LNCaP clone FGC (cell line): ENCODE measurements at regions not wholly inside any gene's neighbourhood (a gene's known extent, or its start where the extent isn't known, plus 50 kb on each side); places are given as distances from the start of the nearest gene placed in this dataset.

Experiments used
- DNase-seq: peaks from one replicate; pipeline ENCODE4 v3.0.0-alpha.2; 2011; ENCODE audit warnings: low read depth
- H3K4me3 ChIP-seq: 2 replicates; pipeline ENCODE4 v1.5.1; 2011; ENCODE audit warnings: mild to moderate bottlenecking, low read depth, low read length, control low read depth
- TF ChIP-seq, protein P1 (sequence below): IDR thresholded peaks from 2 replicates; pipeline ENCODE4 v1.5.1; 2012; ENCODE audit warnings: mild to moderate bottlenecking; ENCODE audit not compliant: control insufficient read depth, insufficient read depth; ENCODE audit errors: extremely low read depth

DNA sequence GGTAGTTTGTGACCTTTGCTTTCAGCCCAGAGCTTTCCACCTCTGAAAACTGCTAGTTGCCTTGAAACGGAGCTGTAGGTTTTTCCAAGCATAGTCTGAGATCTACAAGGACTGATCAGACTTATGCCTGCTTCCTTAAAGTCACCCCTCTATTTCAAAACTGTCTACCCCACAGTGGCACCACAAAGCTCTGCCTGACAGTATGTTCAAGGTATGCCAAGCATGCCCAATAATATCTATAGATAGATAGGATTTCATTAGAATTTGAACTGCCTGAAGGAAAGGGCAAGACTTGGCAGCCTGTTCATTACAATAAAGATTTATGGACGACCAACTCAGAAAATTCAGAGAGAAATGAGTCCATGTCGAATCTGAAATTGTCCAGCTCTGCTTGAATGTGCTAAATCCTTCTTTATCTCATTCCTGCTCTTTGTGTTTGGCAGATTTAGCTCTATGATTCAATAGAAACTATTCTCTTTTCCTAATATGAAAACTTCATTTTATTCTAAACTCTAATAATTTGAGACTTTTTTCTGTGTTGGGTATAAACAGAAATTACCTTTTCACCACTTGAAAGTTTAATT lies 227.6 kb upstream of the TBC1D5 start:
- no peak for DNase-seq
- TF ChIP-seq, protein P1, sequence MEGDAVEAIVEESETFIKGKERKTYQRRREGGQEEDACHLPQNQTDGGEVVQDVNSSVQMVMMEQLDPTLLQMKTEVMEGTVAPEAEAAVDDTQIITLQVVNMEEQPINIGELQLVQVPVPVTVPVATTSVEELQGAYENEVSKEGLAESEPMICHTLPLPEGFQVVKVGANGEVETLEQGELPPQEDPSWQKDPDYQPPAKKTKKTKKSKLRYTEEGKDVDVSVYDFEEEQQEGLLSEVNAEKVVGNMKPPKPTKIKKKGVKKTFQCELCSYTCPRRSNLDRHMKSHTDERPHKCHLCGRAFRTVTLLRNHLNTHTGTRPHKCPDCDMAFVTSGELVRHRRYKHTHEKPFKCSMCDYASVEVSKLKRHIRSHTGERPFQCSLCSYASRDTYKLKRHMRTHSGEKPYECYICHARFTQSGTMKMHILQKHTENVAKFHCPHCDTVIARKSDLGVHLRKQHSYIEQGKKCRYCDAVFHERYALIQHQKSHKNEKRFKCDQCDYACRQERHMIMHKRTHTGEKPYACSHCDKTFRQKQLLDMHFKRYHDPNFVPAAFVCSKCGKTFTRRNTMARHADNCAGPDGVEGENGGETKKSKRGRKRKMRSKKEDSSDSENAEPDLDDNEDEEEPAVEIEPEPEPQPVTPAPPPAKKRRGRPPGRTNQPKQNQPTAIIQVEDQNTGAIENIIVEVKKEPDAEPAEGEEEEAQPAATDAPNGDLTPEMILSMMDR = no peak
- H3K4me3 ChIP-seq = no peak overlapping the region

DNA sequence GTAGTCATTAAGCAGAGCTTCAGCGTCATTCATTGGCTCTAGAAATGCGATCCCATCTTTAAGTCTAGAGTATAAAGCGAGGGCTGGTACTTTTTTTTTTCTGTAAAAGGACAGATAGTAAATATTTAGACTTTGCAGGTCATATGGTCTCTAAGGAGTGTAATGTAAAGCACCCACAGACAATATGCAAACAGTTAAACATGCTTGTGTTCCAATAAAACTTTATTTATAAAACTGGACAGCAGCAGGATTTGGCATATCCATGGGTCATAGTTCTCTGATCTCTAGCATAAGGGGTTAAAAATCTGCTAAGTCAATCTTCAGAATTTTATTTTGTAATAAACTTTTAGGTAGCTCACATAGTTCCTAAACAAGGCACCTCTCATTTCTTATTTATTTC lies 226.8 kb upstream of the TBC1D5 start:
- TF ChIP-seq, protein P1 = no peak
- H3K4me3 ChIP-seq = no peak overlapping the region
- DNase-seq = no peak

DNA sequence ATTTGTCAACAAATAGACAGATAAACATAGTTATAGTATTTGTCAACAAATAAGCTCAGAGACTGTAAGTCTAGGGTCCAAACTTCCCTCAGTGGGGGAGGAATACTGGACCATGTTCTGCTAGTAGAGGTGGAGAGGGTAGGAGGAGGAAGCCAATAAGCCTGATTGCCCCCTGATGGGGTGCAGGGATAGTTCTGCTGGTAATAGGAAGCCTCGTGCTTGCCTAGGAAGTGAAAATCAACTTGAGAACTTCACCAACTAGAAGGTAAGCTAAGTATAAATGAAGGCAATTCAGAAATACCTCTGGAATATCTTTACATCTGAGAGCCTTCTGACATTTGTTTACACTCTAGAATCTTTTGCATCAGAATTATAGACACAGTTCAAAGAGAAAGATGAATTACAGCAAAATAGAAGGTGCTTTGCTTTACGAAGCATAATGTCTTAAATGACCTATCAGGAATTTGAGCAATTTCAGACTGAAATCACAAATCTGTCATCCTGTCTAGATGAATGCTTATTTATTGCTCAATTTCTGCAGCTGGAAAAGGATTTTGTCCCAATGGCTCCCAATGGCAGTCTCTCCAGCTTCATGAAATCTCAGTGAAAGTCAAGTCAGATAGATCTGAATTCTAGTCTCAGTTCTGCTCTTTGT lies 225.6 kb upstream of the TBC1D5 start:
- no peak overlapping the region for H3K4me3 ChIP-seq
- TF ChIP-seq, protein P1 = no peak
- no peak for DNase-seq

DNA sequence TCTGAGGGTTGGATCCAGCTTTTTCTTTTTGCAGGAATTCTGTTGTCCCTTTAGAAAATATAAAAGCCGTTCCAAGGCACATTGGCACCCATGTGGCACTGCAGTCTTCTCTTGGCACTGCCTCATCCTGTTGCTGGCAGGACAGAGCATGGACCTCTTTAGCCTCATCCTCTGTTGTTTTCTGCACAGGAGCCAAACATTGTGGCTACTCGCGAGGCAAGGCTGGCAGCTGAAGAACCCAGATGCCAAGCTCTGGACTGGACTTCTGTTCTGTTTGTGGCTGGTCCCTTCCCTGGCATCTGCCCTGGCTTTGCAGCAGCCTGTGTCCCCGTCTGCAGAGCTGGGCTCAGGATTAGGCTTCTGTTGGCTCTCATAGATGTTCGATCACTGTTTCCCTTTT lies 224.7 kb upstream of the TBC1D5 start:
- no peak overlapping the region for H3K4me3 ChIP-seq
- TF ChIP-seq, protein P1 = no peak

DNA sequence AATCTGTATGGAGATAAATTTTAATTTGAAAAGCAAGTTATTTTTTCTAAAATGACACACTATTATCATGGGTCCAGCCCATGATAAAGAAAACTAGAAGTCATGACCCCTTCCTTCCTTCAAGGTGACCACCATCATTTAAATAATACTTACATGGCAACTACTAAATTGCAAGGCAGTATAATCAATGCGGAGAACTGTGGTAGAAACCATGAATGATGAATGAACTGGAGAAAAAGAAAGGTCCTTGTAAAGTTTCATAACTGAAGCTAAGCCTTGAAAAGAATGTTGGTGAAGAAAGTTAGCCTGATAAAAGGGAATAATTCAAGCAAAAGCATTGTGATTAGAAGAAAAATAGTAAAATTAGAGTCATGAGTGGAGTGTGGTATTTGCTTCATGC lies 222.9 kb upstream of the TBC1D5 start:
- DNase-seq = no peak
- H3K4me3 ChIP-seq = no peak overlapping the region
- TF ChIP-seq, protein P1 = no peak

More for the DNA sequence above, 224.7 kb upstream of the TBC1D5 start:
- DNase-seq = no peak

DNA sequence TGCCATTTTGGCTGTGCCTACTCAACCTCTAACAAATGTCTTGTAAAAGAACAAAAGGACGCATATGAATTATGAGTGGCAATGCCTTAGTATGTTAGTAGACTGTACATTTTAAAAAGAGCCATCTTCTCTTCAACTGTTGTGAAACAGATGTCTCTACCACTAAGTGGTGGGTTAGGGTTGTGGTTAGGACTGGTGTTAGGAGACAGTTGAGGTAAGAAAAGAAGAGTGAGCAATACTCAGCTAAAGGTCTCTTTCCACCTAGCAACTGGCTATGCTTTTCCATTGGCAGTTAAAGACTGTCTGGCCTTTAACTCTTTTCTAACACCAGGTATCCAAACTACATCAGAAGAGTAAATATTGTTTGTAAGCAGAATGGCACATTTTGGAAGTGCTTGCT lies 221.7 kb upstream of the TBC1D5 start:
- TF ChIP-seq, protein P1 = no peak
- DNase-seq = no peak
- no peak overlapping the region for H3K4me3 ChIP-seq

DNA sequence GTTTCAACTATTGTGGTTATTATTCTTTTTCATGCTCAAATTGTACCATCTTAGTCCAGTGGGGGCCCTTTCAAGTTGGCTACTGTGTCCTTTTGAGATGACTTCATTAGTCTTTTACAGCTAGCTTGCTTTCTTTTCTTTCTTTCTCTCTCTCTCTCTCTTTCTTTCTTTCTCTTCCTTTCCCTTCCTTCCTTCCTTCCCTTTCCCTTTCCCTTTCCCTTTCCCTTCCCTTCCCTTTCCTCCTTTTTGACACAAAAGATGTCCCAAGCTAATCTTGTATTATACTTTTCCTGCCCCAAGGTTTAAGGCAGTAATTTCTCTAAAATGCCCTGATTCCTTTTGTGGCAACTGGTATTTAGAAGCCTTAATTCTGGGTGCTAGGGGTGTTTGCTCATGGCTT lies 213.0 kb upstream of the TBC1D5 start:
- TF ChIP-seq, protein P1 = no peak
- DNase-seq = no peak
- H3K4me3 ChIP-seq = no peak overlapping the region
